ENCODE measurements at regions not wholly inside any gene's neighbourhood (a gene's known extent, or its start where the extent isn't known, plus 50 kb on each side); places are given as distances from the start of the nearest gene placed in this dataset.
"Not testable (repeated sequence)": the region's sequence is repeated elsewhere in the genome, so short reads cannot be mapped to it uniquely, and the experiment has no call there.

GRCh38 chr4:3607690-3608552 lies 75.7 kb upstream of the LRPAP1 start:
- Histone ChIP-seq H3K4me2 (no peak overlapping the region), H3K27ac (no peak overlapping the region), H3K9me3 (no peaks in the 10 kb centered on the region), H3K4me3 (no peak overlapping the region), H3K4me1 (no peaks in the 10 kb centered on the region)
- CTCF ChIA-PET, result no interaction called here
- no peak for TF ChIP-seq EHF (CRISPR knock-in tag; IDR thresholded peaks at IDR 0.05)
- TF ChIP-seq HOXB13 (CRISPR knock-in tag; IDR thresholded peaks at IDR 0.05; ENCODE audit: low read depth), result no peak
- no peak for TF ChIP-seq GATA3 (IDR thresholded peaks at IDR 0.05; ENCODE audit: borderline replicate concordance)
- no peak for TF ChIP-seq MAFK (IDR thresholded peaks at IDR 0.05; ENCODE audit: partially characterized antibody)
- TF ChIP-seq NR3C1 (IDR thresholded peaks at IDR 0.05), result no peak
- no peak for TF ChIP-seq BHLHE40 (IDR thresholded peaks at IDR 0.05; ENCODE audit: low read depth, low read length)
- no peak for TF ChIP-seq JUN (IDR thresholded peaks at IDR 0.05)
- no peak for TF ChIP-seq CBX2 (IDR thresholded peaks at IDR 0.05; ENCODE audit: borderline replicate concordance, low read depth)
- no peak for TF ChIP-seq MAZ (IDR thresholded peaks at IDR 0.05; ENCODE audit: borderline replicate concordance, low read depth, low read length)
- TF ChIP-seq CBX8 (IDR thresholded peaks at IDR 0.05), result no peak
- TF ChIP-seq EHMT2 (IDR thresholded peaks at IDR 0.05; ENCODE audit: low read depth), result no peak
- 45% methylated on average over 10 of the region's 20 CpGs for WGBS (ENCODE audit: missing lambda C conversion rate)
- no peak for FAIRE-seq
- peak; percentile 44 to 69; a peak in 5 of 6 replicates for ATAC-seq
- no peak for DNase-seq (ENCODE audit: low read depth in 1 of 2, low spot score in 1 of 2)
- POLR2A ChIA-PET, result no interaction called here

- CTCF ChIA-PET; FAIRE-seq; H3K9me3 ChIP-seq; POLR2A ChIA-PET; H3K4me1 ChIP-seq; DNase-seq (ENCODE audit: low read depth in 1 of 2, low spot score in 1 of 2); H3K4me3 ChIP-seq; H3K27ac ChIP-seq; H3K4me2 ChIP-seq: not testable (repeated sequence)
- ATAC-seq, result peak; percentile 16 to 28; a peak in 3 of 6 replicates
- WGBS (ENCODE audit: missing lambda C conversion rate), result 51% methylated on average over 2 of the region's 5 CpGs
Measured at GRCh38 chr4:3606850-3607249, 74.6 kb upstream of the LRPAP1 start.

- H3K4me2 ChIP-seq; CTCF ChIA-PET; H3K4me3 ChIP-seq; H3K4me1 ChIP-seq; DNase-seq (ENCODE audit: low read depth in 1 of 2, low spot score in 1 of 2); ATAC-seq; H3K9me3 ChIP-seq; POLR2A ChIA-PET; H3K27ac ChIP-seq: not testable (repeated sequence)
- WGBS (ENCODE audit: missing lambda C conversion rate), result 57% methylated on average over 3 of the region's 3 CpGs
- FAIRE-seq, result peak; percentile 56
Measured at GRCh38 chr4:3606271-3606670, 74.0 kb upstream of the LRPAP1 start.

GRCh38 chr4:3605491-3605890 lies 73.3 kb upstream of the LRPAP1 start:
- no peaks in the 10 kb centered on the region for H3K9me3 ChIP-seq
- no peak for FAIRE-seq
- H3K4me1 ChIP-seq, result no peaks in the 10 kb centered on the region
- WGBS (ENCODE audit: missing lambda C conversion rate), result 60% methylated on average over 1 of the region's 14 CpGs
- H3K4me3 ChIP-seq, result no peak overlapping the region
- no peak for ATAC-seq
- no peak for TF ChIP-seq ZFP36 (IDR thresholded peaks at IDR 0.05; ENCODE audit: borderline replicate concordance, partially characterized antibody)
- TF ChIP-seq BCL3 (IDR thresholded peaks at IDR 0.05), result no peak
- TF ChIP-seq JUNB (IDR thresholded peaks at IDR 0.05), result no peak
- TF ChIP-seq HOXA7 (CRISPR knock-in tag; IDR thresholded peaks at IDR 0.05), result no peak
- no peak for TF ChIP-seq PHF8 (IDR thresholded peaks at IDR 0.05; ENCODE audit: borderline replicate concordance, low read depth)
- no peak for TF ChIP-seq SMC3 (IDR thresholded peaks at IDR 0.05)
- TF ChIP-seq JUN (IDR thresholded peaks at IDR 0.05), result no peak
- no peak for TF ChIP-seq POLR2AphosphoS2 (conservative IDR thresholded peaks at IDR 0.05; ENCODE audit: low read length)
- no peak for TF ChIP-seq MYC (IDR thresholded peaks at IDR 0.05; ENCODE audit: borderline replicate concordance, low read length)
- no peak for TF ChIP-seq CHD4 (IDR thresholded peaks at IDR 0.05; ENCODE audit: borderline replicate concordance)
- TF ChIP-seq NPAS2 (CRISPR knock-in tag; IDR thresholded peaks at IDR 0.05; ENCODE audit: borderline replicate concordance), result no peak
- no peak for TF ChIP-seq ZNF302 (CRISPR knock-in tag; IDR thresholded peaks at IDR 0.05)
- TF ChIP-seq HDAC2 (IDR thresholded peaks at IDR 0.05), result no peak
- TF ChIP-seq ZC3H11A (IDR thresholded peaks at IDR 0.05), result no peak
- no peak for TF ChIP-seq KDM1A (IDR thresholded peaks at IDR 0.05; ENCODE audit: low read depth)
- no peak for TF ChIP-seq RNF2 (IDR thresholded peaks at IDR 0.05; ENCODE audit: borderline replicate concordance, low read depth)
- TF ChIP-seq RARB (CRISPR knock-in tag; IDR thresholded peaks at IDR 0.05), result no peak
- no peak for TF ChIP-seq FOSL2 (IDR thresholded peaks at IDR 0.05)
- TF ChIP-seq FOSL2 (CRISPR knock-in tag; IDR thresholded peaks at IDR 0.05), result no peak
- no peak for TF ChIP-seq CHD2 (IDR thresholded peaks at IDR 0.05; ENCODE audit: low read length, partially characterized antibody)
- TF ChIP-seq EHMT2 (IDR thresholded peaks at IDR 0.05; ENCODE audit: low read depth), result no peak
- no peak overlapping the region for H3K27ac ChIP-seq
- DNase-seq (ENCODE audit: low read depth in 1 of 2, low spot score in 1 of 2), result no peak
- CTCF ChIA-PET, result no interaction called here
- POLR2A ChIA-PET, result no interaction called here
- H3K4me2 ChIP-seq, result no peak overlapping the region

GRCh38 chr4:3602886-3603645 lies 70.8 kb upstream of the LRPAP1 start:
- DNase-seq (ENCODE audit: low read depth in 1 of 2, low spot score in 1 of 2); H3K4me3 ChIP-seq; FAIRE-seq; H3K27ac ChIP-seq; CTCF ChIA-PET; POLR2A ChIA-PET; H3K9me3 ChIP-seq; ATAC-seq; H3K4me2 ChIP-seq; H3K4me1 ChIP-seq: not testable (repeated sequence)
- WGBS (ENCODE audit: missing lambda C conversion rate), result 50% methylated on average over 7 of the region's 11 CpGs

All from A549 (cell line).